ENCODE measurements at regions not wholly inside any gene's neighbourhood (a gene's known extent, or its start where the extent isn't known, plus 50 kb on each side); places are given as distances from the start of the nearest gene placed in this dataset.
A peak's percentile ranks its signal among the peaks of the same experiment; 100 is the strongest.

DNA sequence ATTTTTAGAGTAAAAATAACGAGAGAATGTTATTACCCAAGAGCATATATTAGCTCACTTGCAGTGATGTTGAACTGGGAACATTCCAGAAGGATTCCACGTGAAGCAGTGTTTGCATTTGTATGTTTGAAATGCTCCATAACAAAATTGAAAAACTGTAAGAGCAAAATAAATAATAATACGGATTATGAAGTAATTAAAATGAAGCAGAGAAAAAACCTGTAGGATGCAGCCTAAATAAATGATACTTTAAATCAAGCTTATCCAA, 203.3 kb downstream of the BAMBI start:
- Histone ChIP-seq H4K20me1 (ENCODE audit: insufficient read depth, low read length) (no peaks in the 10 kb centered on the region), H3K36me3 (replicated peaks in 1 of 2; ENCODE audit: control insufficient read depth in 1 of 2, insufficient read depth in 2 of 2, low read length in 2 of 2) (no peaks in the 10 kb centered on the region), H3K4me3 (replicated peaks in 1 of 3; ENCODE audit: low read depth in 2 of 3, low read length in 3 of 3) (no peak overlapping the region), H3K4me2 (replicated peaks; ENCODE audit: extremely low read depth, low read length, poor library complexity, severe bottlenecking) (no peak overlapping the region), H2AFZ (ENCODE audit: insufficient read depth, low read depth, low read length, poor library complexity, severe bottlenecking) (no peak overlapping the region), H3K27me3 (ENCODE audit: control insufficient read depth in 2 of 2, insufficient read depth in 2 of 2, low read length in 2 of 2) (no peaks in the 10 kb centered on the region), H3K27ac (ENCODE audit: low read depth in 1 of 2, low read length in 2 of 2) (no peak overlapping the region), H3K9me3 (replicated peaks in 1 of 2; ENCODE audit: control insufficient read depth in 1 of 2, insufficient read depth in 1 of 2, low read length in 2 of 2) (no peaks in the 10 kb centered on the region), H3K4me1 (ENCODE audit: control insufficient read depth in 1 of 2, insufficient read depth in 2 of 2, low read length in 2 of 2) (no peaks in the 10 kb centered on the region), H3K79me2 (ENCODE audit: insufficient read depth, low read length) (no peaks in the 10 kb centered on the region), H3K9ac (ENCODE audit: insufficient read depth, low read length, poor library complexity, severe bottlenecking) (no peak overlapping the region)
- H3K9me3 Mint-ChIP-seq = no peaks in the 10 kb centered on the region
- no peak for DNase-seq
- TF ChIP-seq, protein P1, sequence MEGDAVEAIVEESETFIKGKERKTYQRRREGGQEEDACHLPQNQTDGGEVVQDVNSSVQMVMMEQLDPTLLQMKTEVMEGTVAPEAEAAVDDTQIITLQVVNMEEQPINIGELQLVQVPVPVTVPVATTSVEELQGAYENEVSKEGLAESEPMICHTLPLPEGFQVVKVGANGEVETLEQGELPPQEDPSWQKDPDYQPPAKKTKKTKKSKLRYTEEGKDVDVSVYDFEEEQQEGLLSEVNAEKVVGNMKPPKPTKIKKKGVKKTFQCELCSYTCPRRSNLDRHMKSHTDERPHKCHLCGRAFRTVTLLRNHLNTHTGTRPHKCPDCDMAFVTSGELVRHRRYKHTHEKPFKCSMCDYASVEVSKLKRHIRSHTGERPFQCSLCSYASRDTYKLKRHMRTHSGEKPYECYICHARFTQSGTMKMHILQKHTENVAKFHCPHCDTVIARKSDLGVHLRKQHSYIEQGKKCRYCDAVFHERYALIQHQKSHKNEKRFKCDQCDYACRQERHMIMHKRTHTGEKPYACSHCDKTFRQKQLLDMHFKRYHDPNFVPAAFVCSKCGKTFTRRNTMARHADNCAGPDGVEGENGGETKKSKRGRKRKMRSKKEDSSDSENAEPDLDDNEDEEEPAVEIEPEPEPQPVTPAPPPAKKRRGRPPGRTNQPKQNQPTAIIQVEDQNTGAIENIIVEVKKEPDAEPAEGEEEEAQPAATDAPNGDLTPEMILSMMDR (IDR thresholded peaks at IDR 0.05) = no peak
- peaks cover 2 to 22% (median 6%) of the 10 kb centered on the region in 3 donors for H3K27me3 Mint-ChIP-seq (ENCODE audit: low read depth in 3 of 3)
- no peaks in the 10 kb centered on the region for H3K4me1 Mint-ChIP-seq
- no CpG with 5 or more reads among the region's 3 CpGs for WGBS (ENCODE audit: insufficient coverage)
- no peak overlapping the region for H3K4me3 Mint-ChIP-seq
- intact Hi-C loops (cut with micrococcal nuclease) = no loop called here
- H3K36me3 Mint-ChIP-seq = no peaks in the 10 kb centered on the region
- H3K27ac Mint-ChIP-seq = no peak overlapping the region

DNA sequence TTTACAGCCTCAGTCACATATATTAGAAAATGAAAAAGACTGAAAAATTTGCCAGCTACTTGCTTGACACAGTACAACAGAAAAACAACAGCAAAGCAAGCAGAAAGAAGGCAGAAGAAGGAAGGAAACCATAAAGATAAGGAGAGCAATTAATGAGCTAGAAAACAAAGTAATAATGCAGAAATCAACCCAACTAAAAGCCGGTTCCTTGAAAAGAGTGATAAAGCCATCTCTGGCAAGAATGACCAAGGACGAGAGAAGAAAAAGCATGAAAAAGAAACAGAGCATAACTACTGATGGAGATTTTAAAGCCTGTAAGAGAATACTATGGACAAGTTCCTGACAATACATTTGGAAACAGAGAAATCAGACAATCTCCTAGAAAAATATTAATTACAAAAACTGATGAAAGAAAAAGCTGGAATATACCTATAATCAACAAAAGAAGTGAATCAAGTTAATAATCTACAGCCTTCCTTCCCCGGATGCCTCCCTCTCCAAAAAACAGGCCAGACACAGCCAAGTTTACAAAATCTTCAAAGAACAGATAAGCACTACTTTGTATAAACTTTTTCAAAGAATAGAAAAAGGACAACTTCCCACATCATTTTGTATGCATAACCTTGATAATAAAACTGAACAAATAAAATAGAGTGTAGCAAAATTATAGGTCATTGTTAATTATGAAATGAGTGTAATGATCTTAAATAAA, 204.0 kb downstream of the BAMBI start:
- Mint-ChIP-seq H3K4me3 (peak overlapping the region in 1 of 2 donors; percentile 36), H3K4me1 (no peaks in the 10 kb centered on the region), H3K27me3 (ENCODE audit: low read depth in 3 of 3) (peaks cover 2 to 19% (median 6%) of the 10 kb centered on the region in 3 donors), H3K27ac (no peak overlapping the region), H3K9me3 (no peaks in the 10 kb centered on the region), H3K36me3 (no peaks in the 10 kb centered on the region)
- Histone ChIP-seq H3K4me2 (replicated peaks; ENCODE audit: extremely low read depth, low read length, poor library complexity, severe bottlenecking) (no peak overlapping the region), H3K27me3 (ENCODE audit: control insufficient read depth in 2 of 2, insufficient read depth in 2 of 2, low read length in 2 of 2) (no peaks in the 10 kb centered on the region), H3K36me3 (replicated peaks in 1 of 2; ENCODE audit: control insufficient read depth in 1 of 2, insufficient read depth in 2 of 2, low read length in 2 of 2) (no peaks in the 10 kb centered on the region), H3K9me3 (replicated peaks in 1 of 2; ENCODE audit: control insufficient read depth in 1 of 2, insufficient read depth in 1 of 2, low read length in 2 of 2) (no peaks in the 10 kb centered on the region), H3K9ac (ENCODE audit: insufficient read depth, low read length, poor library complexity, severe bottlenecking) (no peak overlapping the region), H3K4me3 (replicated peaks in 1 of 3; ENCODE audit: low read depth in 2 of 3, low read length in 3 of 3) (no peak overlapping the region), H3K4me1 (ENCODE audit: control insufficient read depth in 1 of 2, insufficient read depth in 2 of 2, low read length in 2 of 2) (no peaks in the 10 kb centered on the region), H3K27ac (ENCODE audit: low read depth in 1 of 2, low read length in 2 of 2) (no peak overlapping the region), H4K20me1 (ENCODE audit: insufficient read depth, low read length) (no peaks in the 10 kb centered on the region), H2AFZ (ENCODE audit: insufficient read depth, low read depth, low read length, poor library complexity, severe bottlenecking) (no peak overlapping the region), H3K79me2 (ENCODE audit: insufficient read depth, low read length) (no peaks in the 10 kb centered on the region)
- TF ChIP-seq, protein P1 (IDR thresholded peaks at IDR 0.05) = no peak
- no peak for DNase-seq
- intact Hi-C loops (cut with micrococcal nuclease) = no loop called here
- WGBS (ENCODE audit: insufficient coverage) = 92% methylated on average over 2 of the region's 3 CpGs
